GM20000 (cell line): ENCODE measurements at regions not wholly inside any gene's neighbourhood (a gene's known extent, or its start where the extent isn't known, plus 50 kb on each side); places are given as distances from the start of the nearest gene placed in this dataset.
"Not testable (repeated sequence)": the region's sequence is repeated elsewhere in the genome, so short reads cannot be mapped to it uniquely, and the experiment has no call there.

Experiments used
- DNase-seq: peaks from one replicate; pipeline ENCODE4 v3.0.0; 2012; ENCODE audit warnings: low spot score
- TF ChIP-seq, protein P1 (sequence below): IDR thresholded peaks from 2 replicates; pipeline ENCODE4 v1.5.1; 2012; ENCODE audit warnings: mild to moderate bottlenecking, control low read depth; ENCODE audit errors: extremely low read depth, missing control alignments

DNA sequence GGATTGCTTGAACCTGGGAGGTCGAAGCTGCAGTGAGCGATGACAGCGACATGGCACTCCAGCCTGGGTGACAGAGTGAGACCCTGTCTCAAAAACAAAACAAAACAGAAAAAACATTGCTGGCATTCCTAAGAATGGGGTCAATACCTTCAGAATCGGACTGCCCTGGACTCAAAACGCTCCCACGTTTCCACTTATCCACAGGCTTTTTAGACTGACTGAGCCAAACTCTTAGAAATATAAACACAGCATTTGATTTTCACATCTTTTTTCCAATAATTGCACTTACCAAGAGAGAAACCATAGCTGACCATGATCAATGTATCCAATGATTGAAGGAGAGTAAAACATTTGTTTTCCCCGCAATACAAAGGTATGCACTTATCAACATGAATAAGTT, 59.5 kb upstream of the CUX1 start:
- no peak for DNase-seq
- TF ChIP-seq, protein P1, sequence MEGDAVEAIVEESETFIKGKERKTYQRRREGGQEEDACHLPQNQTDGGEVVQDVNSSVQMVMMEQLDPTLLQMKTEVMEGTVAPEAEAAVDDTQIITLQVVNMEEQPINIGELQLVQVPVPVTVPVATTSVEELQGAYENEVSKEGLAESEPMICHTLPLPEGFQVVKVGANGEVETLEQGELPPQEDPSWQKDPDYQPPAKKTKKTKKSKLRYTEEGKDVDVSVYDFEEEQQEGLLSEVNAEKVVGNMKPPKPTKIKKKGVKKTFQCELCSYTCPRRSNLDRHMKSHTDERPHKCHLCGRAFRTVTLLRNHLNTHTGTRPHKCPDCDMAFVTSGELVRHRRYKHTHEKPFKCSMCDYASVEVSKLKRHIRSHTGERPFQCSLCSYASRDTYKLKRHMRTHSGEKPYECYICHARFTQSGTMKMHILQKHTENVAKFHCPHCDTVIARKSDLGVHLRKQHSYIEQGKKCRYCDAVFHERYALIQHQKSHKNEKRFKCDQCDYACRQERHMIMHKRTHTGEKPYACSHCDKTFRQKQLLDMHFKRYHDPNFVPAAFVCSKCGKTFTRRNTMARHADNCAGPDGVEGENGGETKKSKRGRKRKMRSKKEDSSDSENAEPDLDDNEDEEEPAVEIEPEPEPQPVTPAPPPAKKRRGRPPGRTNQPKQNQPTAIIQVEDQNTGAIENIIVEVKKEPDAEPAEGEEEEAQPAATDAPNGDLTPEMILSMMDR, result no peak

DNA sequence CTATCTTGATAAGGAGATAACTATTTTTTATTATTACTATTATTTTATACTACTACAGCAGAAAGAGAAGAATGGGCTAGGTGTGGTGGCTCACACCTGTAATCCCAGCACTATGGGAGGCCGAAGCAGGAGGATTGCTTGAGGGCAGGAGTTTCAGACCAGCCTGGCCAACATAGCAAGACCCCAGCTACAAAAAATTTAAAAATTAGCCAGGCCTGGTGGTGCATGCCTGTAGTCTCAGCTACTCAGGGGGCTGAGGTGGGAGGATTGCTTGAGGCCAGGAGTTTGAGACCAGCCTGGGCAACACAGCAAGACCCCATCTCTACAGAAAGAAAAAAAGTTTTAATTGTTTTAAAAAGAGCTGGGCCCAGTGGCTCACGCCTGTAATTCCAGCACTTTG, 58.9 kb upstream of the CUX1 start:
- not testable (repeated sequence) for DNase-seq

DNA sequence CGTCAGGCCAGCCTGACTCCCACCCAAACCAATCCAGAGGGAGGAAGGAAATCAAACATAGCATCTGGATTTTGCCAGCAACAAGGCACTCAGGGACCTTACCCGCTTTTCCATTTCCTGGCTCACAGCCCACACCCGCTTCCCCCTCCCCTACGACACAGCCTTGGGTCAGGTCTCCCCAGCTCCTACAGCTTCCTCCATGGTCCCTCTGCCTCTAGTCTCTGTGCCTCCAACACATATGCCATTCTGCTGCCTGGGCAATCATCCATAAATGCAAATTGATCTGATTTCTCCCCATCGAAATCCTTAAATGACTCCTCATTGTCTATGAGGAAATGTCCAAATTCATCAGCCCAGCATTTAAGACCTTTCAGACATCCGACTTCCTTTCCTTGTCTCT, 53.2 kb upstream of the CUX1 start:
- TF ChIP-seq, protein P1, result no peak
- no peak for DNase-seq

DNA sequence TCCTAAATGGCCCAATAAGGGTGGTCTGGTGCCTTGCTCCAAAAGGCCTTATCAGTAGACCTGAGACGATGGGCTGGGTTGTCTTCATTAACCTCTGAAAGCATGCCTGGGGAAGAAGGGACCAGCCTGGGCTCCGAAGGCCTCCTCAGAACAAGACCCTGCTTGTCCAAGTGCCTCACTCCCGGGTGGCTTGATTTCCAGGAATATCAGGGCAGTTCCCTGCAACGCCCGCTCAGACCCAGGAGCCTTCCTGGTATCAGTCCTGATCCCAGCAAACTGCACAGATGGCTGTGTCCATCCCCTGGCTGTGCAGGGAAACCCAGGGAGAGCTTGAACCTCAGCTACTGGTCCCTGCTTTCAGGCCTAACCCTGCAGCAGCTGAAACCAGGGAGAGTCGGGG, 49.9 kb upstream of the CUX1 start:
- no peak for DNase-seq
- TF ChIP-seq, protein P1, result no peak
